IMR-90 (cell line): ENCODE measurements at regions not wholly inside any gene's neighbourhood (a gene's known extent, or its start where the extent isn't known, plus 50 kb on each side); places are given as distances from the start of the nearest gene placed in this dataset.
"Not testable (repeated sequence)": the region's sequence is repeated elsewhere in the genome, so short reads cannot be mapped to it uniquely, and the experiment has no call there.

Source experiments
- ATAC-seq: fragments of 200-7000 bp; cut with Tn5 transposase; 2 replicates; pipeline ENCODE4 v1.9.1; 2020; ENCODE audit warnings: low read depth, mild to moderate bottlenecking, moderate library complexity
- BruUV-seq: library from RNA; stranded (reverse); fragments of 400-500 nt; replicated peaks from 2 replicates; lab custom pipeline; 2021; lab: Mats Ljungman, UMichigan
- CTCF ChIA-PET: fragments of 300-600 bp; formaldehyde crosslinking; extraction: SDS; loops from one replicate; lab custom pipeline; 2021; ENCODE audit warnings: antibody characterized with exemption; lab: Yijun Ruan, JAX
- POLR2A ChIA-PET: fragments of 300-600 bp; sonication (Branson Sonifier 250); formaldehyde crosslinking; loops from one replicate; lab custom pipeline; 2022; ENCODE audit warnings: antibody characterized with exemption; ENCODE audit not compliant: unreplicated experiment; lab: Charles Lee
- DNase-seq: peaks from one replicate; pipeline ENCODE4 v3.0.0; 2013
- H2AFZ ChIP-seq: replicated peaks from 2 replicates; pipeline ENCODE3; 2013; ENCODE audit warnings: low read length, mild to moderate bottlenecking; ENCODE audit not compliant: poor library complexity
- H2AK5ac ChIP-seq: 2 replicates; pipeline ENCODE4 v1.6.1; 2013; ENCODE audit warnings: low read depth, low read length, inconsistent platforms
- H2AK9ac ChIP-seq: replicated peaks from 2 replicates; pipeline ENCODE3; 2013; ENCODE audit warnings: mild to moderate bottlenecking, low read depth, low read length, moderate library complexity; ENCODE audit not compliant: poor library complexity
- H2BK120ac ChIP-seq: 2 replicates; pipeline ENCODE4 v1.6.1; 2013; ENCODE audit warnings: low read depth, low read length, inconsistent platforms
- H2BK15ac ChIP-seq: 3 replicates; pipeline ENCODE4 v1.6.1; 2013; ENCODE audit warnings: low read depth, low read length, inconsistent platforms
- H2BK20ac ChIP-seq: 2 replicates; pipeline ENCODE4 v1.6.1; 2013; ENCODE audit warnings: low read depth, mild to moderate bottlenecking, inconsistent platforms, low read length, moderate library complexity
- H2BK5ac ChIP-seq: 2 replicates; pipeline ENCODE4 v1.6.1; 2013; ENCODE audit warnings: mild to moderate bottlenecking, low read depth, low read length, inconsistent platforms; ENCODE audit not compliant: poor library complexity, severe bottlenecking
- H3K14ac ChIP-seq: replicated peaks from 2 replicates; pipeline ENCODE4 v1.6.1; 2013; ENCODE audit warnings: low read depth, low read length, inconsistent platforms
- H3K18ac ChIP-seq: 2 replicates; pipeline ENCODE4 v1.6.1; 2013; ENCODE audit warnings: low read depth, low read length, control low read depth
- H3K23ac ChIP-seq: 2 replicates; pipeline ENCODE4 v1.6.1; 2013; ENCODE audit warnings: low read depth, low read length, inconsistent platforms
- H3K27ac ChIP-seq: 2 replicates; pipeline ENCODE4 v1.5.1; 2013; ENCODE audit warnings: mild to moderate bottlenecking, control low read depth, low read length; ENCODE audit not compliant: insufficient read depth
- H3K27me3 ChIP-seq: 2 replicates; pipeline ENCODE4 v1.6.1; 2013; ENCODE audit warnings: low read length; ENCODE audit not compliant: control insufficient read depth, insufficient read depth
- H3K36me3 ChIP-seq: 2 replicates; pipeline ENCODE4 v1.6.1; 2013; ENCODE audit warnings: low read length, mixed read lengths; ENCODE audit not compliant: control insufficient read depth, insufficient read depth
- H3K4ac ChIP-seq: 2 replicates; pipeline ENCODE4 v1.6.1; 2013; ENCODE audit warnings: low read depth, low read length, inconsistent platforms
- H3K4me1 ChIP-seq: 2 replicates; pipeline ENCODE4 v1.6.1; 2013; ENCODE audit warnings: low read length, mixed read lengths; ENCODE audit not compliant: control insufficient read depth, insufficient read depth
- H3K4me2 ChIP-seq: 2 replicates; pipeline ENCODE4 v1.6.1; 2013; ENCODE audit warnings: low read depth, mild to moderate bottlenecking, control low read depth, low read length, moderate library complexity
- H3K4me3 ChIP-seq: 2 replicates; pipeline ENCODE4 v1.5.1; 2013; ENCODE audit warnings: low read depth, mild to moderate bottlenecking, control low read depth, low read length, moderate library complexity; ENCODE audit not compliant: insufficient read depth
- H3K56ac ChIP-seq: 2 replicates; pipeline ENCODE4 v1.6.1; 2013; ENCODE audit warnings: low read length, inconsistent platforms; ENCODE audit not compliant: insufficient read depth; ENCODE audit errors: extremely low read depth
- H3K79me1 ChIP-seq, 2 experiments: 2 replicates each; pipeline ENCODE4 v1.6.1; 2013; ENCODE audit warnings: low read length in 2 of 2, inconsistent platforms in 1 of 2, low read depth in 1 of 2
- H3K9ac ChIP-seq: 2 replicates; pipeline ENCODE4 v1.6.1; 2013; ENCODE audit warnings: low read depth, low read length, control low read depth
- H3K9me1 ChIP-seq: 2 replicates; pipeline ENCODE4 v1.6.1; 2013; ENCODE audit warnings: low read length, inconsistent platforms; ENCODE audit not compliant: insufficient read depth
- H3K9me3 ChIP-seq: 2 replicates; pipeline ENCODE4 v1.6.1; 2013; ENCODE audit warnings: low read length; ENCODE audit not compliant: control insufficient read depth, insufficient read depth
- H4K20me1 ChIP-seq: 2 replicates; pipeline ENCODE4 v1.6.1; 2013; ENCODE audit warnings: low read length, inconsistent platforms; ENCODE audit not compliant: insufficient read depth
- H4K5ac ChIP-seq: 2 replicates; pipeline ENCODE4 v1.6.1; 2013; ENCODE audit warnings: mild to moderate bottlenecking, low read depth, low read length, control low read depth
- H4K8ac ChIP-seq, 2 experiments: 2 replicates each; pipeline ENCODE4 v1.6.1; 2013; ENCODE audit warnings: low read depth in 2 of 2, low read length in 2 of 2, control low read depth in 1 of 2, inconsistent platforms in 1 of 2
- H4K91ac ChIP-seq: 2 replicates; pipeline ENCODE4 v1.6.1; 2013; ENCODE audit warnings: low read depth, low read length, inconsistent platforms; ENCODE audit not compliant: insufficient read depth
- WGBS, 2 experiments: methylation state at CpG; one replicate each; pipeline versions ENCODE4 v1.1.5 to v1.1.7; 2013; ENCODE audit warnings: missing lambda C conversion rate in 2 of 2; ENCODE audit not compliant: insufficient read length in 1 of 2; ENCODE audit errors: extremely low coverage in 2 of 2; 5-methylcytosine and 5-hydroxymethylcytosine counted together
- dilution Hi-C: fragments of 300-500 bp; cut with HindIII; formaldehyde crosslinking; loops from one replicate; pipeline ENCODE4 v1.14.3; 2018; ENCODE audit warnings: low sequenced_read_pairs; ENCODE audit not compliant: unreplicated experiment
- in situ Hi-C: fragments of 300-500 bp; cut with MboI; formaldehyde crosslinking; loops from 3 replicates; pipeline ENCODE4 v1.14.3; 2019; ENCODE audit warnings: low sequenced_read_pairs, inconsistent platforms, mixed read lengths
- intact Hi-C: fragments of 100-400 bp; cut with micrococcal nuclease; formaldehyde crosslinking; loops from 2 replicates; pipeline ENCODE4 v1.10.0; 2022

DNA sequence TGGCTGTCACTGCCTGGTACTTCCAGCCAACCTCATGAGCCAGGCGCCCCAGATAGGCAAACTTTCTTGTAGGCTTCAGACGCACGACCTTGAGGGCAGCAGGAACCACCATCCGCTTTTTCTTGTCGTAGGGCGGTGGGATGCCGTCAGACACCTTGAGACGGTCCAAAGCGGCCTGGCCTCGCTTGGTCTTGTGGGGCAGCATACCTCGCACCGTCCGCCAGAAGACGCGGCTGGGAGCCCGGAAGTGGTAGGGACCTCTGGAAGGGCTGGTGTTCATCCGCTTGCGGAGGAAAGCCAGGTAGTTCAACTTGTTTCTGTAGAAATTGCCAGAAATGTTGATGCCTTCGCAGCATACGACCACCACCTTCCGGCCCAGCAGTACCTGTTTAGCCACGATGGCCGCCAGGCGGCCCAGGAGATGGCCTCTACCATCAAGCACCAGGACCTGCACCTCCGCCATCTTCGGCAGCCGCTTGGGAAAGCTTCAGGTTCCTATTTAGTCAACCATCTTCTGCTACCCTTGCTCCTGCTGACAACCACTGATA lies 1412.3 kb downstream of the OLFM4 start:
- intact Hi-C loops, POLR2A ChIA-PET: not testable (repeated sequence)

More for the DNA sequence above, 1412.3 kb downstream of the OLFM4 start:
- H3K79me1 ChIP-seq, H3K14ac ChIP-seq, H2BK120ac ChIP-seq, H4K8ac ChIP-seq, H2AFZ ChIP-seq, H3K9me3 ChIP-seq, H3K4me1 ChIP-seq, H4K5ac ChIP-seq, H3K56ac ChIP-seq, H3K4ac ChIP-seq, H3K23ac ChIP-seq, H2BK5ac ChIP-seq, BruUV-seq, H2AK5ac ChIP-seq, H2AK9ac ChIP-seq, H3K27ac ChIP-seq, DNase-seq, H3K4me2 ChIP-seq, H3K27me3 ChIP-seq, CTCF ChIA-PET, H3K9me1 ChIP-seq, dilution Hi-C loops, H3K18ac ChIP-seq, H3K36me3 ChIP-seq, in situ Hi-C loops, H4K20me1 ChIP-seq, ATAC-seq, H2BK15ac ChIP-seq, H4K91ac ChIP-seq, H2BK20ac ChIP-seq, H3K9ac ChIP-seq, H3K4me3 ChIP-seq: not testable (repeated sequence)
- 94% methylated on average over 3 of the region's 27 CpGs; no CpG with 5 or more reads in 1 of the 2 experiments for WGBS, 2 experiments
